ENCODE measurements at regions not wholly inside any gene's neighbourhood (a gene's known extent, or its start where the extent isn't known, plus 50 kb on each side); places are given as distances from the start of the nearest gene placed in this dataset.

DNA sequence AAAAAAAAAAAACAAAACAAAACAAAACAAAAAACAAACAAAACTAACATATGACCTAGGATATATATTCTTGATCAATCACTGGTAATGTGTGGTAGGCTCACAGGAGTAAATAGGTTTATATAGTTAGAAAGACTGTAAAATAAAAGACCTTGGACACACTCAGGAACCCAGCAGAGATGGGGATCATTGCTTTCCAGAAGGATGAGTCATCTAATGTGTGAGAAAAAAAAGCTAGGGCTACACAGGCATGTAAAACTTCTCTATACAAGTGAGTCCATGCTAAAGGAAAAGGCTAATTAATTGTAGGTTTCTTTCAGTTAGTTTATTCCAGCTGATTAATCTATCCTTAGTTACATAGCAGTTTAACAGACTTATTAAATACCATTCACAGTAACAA, 710.3 kb upstream of the ARPP21 start:
- FAIRE-seq = no peak

DNA sequence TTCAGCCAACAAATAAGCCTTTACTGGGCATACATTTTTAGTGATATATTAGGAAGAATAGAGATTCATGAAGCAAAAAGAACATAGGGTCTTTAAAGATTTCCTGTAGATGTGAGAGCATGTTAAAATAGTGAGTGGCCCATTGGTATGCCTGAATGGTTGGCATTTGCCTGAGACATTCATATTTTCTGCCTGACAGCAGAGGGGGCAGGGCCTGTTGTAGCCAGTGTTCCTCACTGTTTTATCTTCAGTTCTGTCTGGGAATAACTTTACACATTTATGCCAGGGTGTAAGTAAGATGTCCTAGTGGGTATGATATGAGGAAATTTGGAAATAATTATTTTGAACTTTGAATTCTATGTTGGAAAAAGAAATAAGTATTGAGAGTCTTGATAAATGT, 704.7 kb upstream of the ARPP21 start:
- FAIRE-seq = no peak

DNA sequence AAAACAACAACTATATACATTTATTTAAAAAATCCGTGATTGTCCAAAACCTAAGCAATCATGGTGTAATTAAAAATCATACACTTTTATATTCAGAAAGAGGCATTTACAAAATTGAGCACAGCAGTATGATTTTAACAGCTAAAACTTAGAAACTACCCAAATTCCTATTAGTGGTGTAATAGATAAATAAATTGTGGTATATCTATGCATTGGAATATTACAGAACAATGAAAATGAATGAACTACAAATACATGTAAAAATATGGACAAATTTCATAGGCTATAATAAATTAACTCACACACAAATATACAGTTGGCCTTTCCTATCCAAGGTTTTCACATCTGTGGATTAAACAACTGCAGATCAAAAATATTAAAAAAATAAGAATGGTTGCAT, 700.5 kb upstream of the ARPP21 start:
- no peak for FAIRE-seq

DNA sequence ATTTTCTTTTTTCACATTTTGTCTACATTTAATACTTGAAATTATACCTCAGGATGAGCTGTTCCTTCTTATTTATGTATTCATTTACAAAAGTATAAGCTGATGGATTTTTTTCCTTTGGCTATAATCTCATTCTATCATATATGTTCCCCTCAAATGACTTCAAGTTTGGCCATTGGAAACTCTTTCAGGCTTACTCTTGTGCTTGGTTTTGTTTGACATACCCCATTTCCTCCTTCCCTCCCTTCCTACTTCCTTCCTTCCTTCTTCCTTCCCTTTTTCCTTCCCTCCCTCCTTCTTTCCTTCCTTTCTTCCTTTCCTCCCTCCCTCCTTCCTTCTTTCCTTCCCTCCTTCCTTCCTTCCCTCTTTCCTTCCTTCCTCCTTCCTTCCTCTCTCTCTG, 697.1 kb upstream of the ARPP21 start:
- FAIRE-seq = no peak

DNA sequence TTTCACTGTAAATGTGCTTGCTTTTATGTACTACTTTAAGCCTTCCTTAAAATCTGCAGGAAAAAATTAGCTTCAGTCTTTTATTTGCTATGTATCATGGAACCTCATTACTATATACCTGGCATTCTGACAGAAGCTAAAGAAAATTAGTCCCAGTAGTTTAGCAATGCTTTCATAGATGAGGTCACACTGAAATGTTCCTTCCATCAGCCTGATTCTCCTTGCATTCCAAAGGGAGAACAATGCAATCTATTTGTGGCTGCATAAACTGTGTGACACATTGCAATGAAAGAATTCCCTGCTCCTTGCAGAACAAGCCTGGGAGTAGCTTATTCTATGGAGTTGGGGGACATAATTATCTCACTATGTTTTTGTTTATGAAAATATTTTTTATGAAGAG, 691.5 kb upstream of the ARPP21 start:
- no peak for FAIRE-seq

DNA sequence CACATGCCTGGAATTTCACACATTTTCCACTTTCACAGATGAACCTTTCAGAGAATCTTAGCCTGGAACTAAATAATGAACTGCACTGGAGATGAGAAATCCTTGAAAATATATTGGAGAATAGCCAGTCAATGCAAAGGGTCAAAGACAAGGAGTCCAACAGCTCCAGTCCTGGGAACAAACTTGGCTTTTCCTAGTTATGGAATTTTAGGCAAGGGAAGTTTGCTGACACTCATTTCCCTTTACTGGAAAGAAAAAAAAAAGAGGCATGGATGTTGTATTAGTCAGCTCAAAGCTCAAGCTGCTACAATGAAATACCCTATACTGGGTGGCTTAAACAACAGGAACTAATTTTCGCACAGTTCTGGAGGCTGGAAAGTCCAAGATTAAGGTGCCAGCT, 690.8 kb upstream of the ARPP21 start:
- FAIRE-seq = no peak

DNA sequence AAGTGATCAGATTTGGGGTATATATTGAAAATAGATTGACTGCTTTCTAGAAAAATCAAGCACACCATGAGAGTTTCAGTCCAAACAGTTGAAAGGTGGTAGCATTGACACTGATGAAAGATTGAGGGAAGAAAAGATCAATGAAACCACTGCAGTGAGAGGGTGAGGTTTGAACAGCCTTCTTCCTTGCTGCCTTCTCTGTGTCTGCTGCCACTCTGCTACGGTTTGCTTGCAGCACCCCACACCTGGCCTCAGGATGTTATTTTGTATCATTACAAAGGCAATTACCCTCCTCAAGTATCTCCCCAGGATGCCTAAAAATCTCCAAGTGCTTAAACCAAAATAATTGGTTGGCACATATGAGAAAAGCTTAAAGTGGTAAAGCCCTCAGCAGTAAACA, 683.6 kb upstream of the ARPP21 start:
- FAIRE-seq = no peak

DNA sequence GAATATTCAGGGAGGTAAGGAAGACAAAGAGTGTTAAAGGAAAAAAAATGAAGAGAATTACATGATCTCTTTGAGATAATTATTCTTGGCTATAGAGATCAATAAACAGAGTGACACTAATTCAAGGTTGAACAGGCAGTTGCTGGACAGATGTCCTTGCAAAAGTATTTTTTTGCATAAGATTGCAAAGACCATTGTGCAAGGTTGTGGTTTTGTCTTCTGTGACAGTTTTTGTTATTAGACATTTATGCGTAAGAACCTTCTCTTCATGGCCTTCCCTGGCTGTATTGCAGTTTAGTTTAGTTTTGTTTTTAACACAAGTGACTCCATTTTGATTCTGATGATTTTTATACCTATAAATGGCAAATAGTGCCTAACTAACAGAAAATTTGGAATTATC, 682.8 kb upstream of the ARPP21 start:
- no peak for FAIRE-seq

DNA sequence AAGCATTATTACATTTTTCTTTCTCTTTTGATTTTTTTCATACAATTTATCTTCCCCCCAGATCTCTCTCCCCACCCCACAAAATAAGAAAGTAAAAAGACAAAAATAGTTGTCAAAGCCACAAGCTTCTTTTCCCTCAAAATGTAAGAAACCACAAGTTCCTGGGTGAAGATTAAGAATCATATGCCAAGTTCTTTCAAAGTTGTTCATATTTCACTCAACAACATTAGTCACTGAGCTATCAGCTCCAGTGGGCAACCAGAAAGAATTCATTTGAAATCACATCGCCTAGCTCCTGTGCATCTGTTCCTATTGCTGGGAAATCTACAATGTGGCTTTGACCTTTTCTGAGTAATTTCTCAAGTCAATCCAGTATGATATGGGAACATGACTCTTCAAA, 681.6 kb upstream of the ARPP21 start:
- FAIRE-seq = no peak

DNA sequence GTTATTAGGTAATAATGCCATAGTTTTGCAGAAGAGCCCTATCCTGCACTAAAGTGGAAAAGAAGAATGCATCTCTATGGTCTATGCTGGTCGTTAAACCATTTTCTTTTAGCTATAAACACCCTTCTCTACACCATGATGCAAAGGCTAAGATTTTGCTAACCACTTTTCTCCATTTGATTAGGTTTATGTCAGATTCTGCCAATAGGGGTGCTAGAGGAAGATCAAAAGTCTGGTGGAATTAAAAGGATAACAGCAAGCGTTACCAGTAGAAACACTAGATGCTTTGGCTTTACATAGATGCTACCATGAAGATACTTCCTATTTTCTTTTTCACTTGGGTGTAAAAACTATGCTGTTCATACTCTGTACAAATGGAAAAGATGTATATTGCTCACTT, 669.8 kb upstream of the ARPP21 start:
- FAIRE-seq = no peak

DNA sequence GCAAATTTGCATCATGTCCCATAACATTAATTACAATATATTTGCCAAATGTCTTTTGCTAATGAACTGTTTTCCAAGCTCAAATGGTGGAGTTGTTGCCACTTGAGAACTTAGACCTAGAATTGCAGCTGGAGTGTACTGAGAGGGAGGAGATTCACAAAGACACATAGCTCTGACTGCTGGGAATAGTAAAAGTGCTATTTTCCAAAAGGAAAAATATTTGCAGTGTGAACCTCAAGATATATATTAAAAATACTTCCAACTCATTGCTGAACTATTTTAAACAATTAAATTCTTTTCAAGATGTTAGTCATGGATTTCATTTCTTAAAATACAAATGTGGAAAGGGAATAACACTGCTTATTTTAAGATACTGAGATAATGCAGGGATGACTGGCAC, 666.8 kb upstream of the ARPP21 start:
- no peak for FAIRE-seq

DNA sequence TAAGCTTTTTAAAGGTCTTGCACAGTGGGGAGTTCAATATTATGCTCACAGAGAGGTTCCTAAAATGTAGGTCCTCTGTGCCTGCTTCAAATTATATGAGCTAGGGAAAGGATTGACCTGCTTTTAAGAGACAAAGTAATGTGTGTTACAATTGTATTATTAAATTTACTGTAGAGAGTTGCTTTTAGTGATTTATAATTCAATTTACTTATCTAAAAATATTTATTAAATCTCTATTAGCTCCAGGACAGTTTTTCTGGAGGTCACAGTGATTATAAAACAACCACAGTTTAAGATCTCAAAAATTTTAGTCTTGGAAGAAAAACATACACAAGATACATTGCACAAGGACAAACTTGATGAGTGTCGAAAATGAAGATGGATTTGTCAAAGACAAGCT, 665.7 kb upstream of the ARPP21 start:
- no peak for FAIRE-seq

DNA sequence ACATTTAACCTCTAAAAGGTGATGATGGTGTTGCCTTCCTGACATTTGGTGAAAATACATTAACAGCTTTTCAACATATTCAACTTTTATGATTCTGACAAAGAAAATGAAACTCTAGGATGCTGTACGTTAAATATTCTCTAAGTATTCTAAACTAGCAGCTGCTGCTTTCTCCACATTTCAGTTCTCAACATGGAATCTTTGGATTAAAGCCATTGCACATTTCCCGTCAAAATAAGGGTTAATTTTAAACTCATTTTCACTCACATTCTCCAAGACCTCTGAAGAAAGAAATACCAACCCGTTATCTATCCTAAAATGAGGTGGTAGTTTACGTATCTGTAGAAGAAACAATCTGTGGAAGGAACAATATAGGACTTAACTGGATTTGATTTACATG, 655.7 kb upstream of the ARPP21 start:
- no peak for FAIRE-seq

DNA sequence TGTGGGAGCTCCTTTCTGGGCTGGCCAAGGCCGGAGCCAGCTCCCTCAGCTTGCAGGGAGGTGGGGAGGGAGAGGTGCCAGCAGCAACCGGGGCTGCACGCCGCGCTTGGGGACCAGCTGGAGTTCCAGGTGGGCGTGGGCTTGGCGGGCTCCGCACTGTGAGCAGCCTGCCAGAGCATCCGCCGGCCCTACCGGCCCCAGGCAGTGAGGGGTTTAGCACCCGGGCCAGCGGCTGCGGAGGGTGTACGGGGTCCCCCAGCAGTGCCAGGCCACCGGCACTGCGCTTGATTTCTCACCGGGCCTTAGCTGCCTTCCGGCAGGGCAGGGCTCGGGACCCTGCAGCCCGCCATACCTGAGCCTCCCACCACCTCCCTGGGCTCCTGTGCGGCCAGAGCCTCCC, 651.0 kb upstream of the ARPP21 start:
- FAIRE-seq = no peak

DNA sequence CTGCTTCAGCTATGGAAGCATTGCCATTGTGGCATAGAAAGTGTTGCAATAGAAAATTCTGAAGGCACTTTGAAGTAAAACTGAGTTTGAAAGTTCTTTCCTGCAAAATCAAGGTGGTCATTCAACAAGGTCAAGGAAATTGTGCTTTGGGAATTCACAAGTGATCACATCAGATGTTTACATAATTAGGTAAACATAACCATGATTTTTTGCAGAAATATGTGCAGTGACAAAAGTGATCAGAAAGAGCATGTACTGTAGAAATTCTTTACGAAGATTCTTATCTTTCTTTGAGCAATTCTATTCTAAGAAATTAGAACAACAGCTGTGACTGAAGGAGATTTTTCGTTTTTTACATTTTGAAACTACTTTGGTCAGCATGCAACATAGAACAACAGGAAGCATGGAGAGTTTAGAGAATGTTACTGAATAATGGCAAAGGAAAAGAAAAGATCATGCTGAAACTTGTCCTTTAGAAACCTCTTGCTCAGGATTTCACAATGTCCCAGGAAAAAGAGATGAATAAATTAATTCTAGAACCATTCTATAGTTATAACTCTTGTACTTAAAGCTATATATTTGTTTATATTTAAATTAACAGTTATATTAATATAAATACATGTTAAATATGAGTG, 643.4 kb upstream of the ARPP21 start:
- no peak for FAIRE-seq

DNA sequence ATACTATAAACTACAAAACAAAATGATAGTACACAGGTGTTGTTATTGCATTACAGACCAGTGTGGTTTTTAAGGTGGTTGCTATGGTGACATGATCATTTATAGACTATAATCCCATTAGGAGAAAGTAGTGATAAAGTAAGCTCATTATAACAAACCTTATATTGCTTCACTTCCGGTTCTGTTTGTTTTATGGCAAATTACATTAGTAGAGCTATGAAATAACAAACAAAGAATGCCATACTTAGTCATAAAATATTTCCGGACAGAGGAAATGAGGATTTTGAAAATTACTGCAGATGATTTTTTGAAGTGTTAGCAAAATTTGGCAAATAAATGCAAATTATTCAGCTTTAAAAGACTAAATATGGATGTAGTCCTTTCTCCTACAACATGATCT, 640.4 kb upstream of the ARPP21 start:
- no peak for FAIRE-seq

DNA sequence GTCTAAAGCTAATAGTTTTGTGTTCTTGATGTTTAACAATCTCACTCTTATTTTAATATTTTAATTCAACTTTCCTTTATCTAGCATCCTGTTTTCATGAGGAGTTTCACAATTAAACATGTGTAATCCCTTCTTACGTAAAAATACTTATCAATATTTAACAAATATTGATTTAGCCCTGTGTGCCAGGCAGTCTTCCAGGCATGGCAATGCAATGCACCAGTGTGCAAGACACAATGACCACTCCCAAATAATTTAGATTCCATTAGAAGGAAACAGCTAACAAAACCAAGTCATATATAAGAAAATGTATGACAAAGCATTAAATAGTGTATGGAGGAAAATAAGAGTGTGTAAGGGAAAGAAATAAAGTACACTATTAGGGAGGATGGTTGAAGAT, 627.1 kb upstream of the ARPP21 start:
- no peak for FAIRE-seq

DNA sequence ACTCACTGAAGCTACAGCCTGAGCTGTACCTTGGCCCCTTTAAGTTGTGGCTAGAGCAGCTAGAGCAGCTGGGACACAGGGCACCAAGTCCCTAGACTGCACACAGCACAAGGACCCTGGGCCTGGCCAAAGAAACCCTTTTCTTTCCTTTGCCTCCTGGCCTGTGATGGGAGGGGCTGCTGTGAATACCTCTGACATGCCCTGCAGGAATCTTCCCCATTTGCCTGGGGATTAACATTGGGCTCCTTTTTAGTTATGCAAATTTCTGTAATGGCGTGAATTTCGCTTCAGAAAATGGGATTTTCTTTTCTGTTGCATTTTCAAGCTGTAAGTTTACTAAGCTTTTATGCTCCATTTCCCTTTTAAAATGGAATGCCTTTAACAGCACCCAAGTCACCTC, 611.2 kb upstream of the ARPP21 start:
- FAIRE-seq = no peak

DNA sequence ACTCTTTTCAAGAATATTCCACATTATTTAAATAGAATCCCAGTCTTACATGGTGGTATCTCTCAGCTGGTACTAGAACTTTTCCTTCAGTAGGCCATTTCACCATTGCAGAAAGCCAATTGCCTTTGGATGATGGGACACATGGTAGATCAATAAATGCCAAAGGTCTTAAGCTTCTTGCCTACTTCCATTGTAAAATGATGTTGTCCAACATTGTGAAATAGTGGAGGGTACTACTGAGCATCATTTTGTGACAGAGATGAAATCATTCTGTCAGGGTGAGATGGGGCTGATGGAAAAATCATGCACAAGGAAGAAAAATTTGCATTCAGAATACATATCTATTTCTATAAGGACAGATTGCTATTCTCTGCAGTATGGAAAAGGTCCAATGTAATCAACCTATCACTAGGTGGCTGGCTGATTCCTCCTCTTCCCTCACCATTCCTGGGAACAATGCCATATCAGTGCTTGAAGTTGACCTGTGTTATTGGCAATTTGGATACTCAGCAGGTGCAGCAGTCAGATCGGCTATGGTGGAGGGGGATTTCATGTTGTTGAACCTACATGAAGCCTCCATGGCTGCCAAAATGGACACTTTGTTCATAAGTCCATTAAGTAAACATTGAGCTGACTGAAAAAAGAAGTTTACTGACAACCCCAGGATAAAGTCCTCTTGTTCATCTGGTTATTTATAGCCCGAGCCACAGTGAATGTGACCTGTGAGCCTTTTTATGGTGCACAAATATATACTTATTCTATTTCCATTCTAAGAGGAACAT, 596.9 kb upstream of the ARPP21 start:
- no peak for FAIRE-seq

DNA sequence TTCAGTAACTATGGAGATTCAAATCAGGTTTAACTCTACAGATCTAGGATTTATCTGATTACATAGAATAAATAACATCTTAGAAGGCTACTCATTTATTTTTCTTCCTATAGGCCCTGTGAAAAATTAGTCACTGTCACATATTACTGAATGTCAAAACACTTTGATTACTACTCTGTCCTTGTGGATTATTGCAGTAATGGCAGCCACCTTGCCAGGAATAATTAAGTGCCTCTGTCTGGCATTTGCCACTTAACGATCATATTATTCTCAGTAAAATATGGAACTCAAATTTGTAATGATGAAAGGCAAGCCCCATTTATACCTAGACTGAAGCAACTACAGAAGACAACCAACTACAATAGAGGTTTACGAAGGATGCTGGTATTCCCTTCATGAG, 596.3 kb upstream of the ARPP21 start:
- FAIRE-seq = no peak

DNA sequence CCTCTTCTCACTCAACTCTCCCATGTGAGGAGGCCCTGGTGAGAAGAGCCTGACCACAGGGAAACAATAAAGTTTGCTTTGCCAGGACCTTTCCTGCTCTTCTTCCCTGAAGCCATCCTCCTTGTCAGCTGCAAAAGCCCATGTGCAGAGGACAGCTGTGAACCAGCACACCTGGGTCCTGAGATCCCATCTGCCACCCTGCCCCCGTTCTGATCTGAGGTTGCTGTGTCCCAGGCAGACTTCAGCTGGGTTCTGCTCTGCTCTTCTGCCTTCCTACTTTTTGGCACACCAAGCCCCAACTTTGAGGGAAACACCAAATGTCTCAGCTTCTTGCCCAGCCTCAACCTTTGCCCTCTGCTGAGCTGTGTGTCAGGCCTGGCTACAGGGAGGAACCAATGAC, 595.1 kb upstream of the ARPP21 start:
- FAIRE-seq = no peak

DNA sequence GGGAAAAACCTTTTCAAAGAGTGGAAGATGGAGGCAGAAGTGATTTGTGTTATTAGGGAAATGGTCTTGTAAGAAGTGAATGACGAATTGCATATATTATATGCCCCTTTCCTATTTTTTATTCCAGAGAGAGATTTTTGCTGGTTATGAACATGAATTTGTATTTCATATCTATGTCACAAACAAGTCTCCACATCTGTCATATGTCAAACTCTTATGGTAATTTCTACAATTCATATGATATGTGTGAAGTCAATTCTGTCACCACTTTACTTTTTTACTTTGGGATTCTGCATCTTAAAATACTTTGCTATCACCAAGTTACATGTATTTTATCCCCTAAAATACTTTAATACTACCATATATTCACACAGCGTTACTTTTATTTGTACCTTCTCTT, 594.2 kb upstream of the ARPP21 start:
- FAIRE-seq = no peak

DNA sequence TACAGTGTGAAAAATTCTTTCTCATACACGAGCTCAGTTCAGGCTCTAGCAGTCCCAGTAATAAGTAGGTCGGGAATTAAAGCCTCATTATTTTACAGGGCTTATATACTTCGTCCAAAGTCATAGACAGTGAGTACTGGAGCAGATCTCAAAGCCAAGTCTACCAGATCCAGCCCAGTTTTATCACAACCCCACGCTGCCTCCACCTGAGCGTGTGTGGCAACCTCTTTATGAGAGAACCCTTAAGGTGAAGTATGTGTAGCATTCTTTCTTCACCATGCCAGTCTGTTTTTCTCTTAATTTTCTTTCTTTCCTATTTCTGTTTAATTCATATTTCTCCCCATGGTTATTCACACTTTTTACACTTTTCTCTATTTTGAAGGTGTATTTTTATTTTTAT, 574.6 kb upstream of the ARPP21 start:
- no peak for FAIRE-seq

DNA sequence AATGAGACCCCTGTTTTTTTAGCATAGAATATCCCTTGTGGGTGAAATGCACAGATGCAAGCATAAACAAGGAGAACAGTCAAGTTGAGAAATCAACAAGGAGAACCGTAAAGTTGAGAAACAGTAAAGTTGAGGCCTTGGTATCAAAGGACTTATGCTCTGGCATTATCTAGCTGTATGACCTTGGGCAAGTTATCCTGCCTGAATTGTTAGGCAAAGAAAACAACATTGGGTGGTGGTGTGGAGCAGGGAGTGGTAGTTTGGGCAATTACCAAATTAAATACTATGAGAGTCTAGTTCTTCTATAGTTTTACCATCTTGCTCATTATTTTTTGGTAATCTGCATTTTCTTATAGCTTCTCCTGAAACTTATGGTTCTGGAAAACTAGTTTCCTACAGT, 573.4 kb upstream of the ARPP21 start:
- FAIRE-seq = no peak

DNA sequence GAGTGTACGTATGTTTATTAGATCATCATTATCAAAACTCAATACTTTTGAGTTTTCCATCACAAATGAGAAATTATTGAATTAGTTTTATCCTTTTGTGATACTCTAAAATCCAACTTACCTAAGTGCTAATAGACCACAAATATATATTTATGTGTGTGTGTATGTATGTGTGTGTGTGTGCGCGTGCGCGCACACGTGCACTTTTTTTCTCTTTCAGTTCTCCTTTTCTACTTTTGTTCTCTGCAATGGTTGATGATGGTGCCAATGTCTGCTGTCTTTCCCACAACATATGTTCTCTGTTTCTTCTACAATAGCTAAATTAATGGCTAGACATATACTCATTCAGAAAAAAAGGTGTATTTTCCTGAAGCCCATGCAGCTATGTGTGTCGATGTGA, 571.6 kb upstream of the ARPP21 start:
- no peak for FAIRE-seq

Measured in A204.1 (cell line).